Activated CD4-positive, alpha-beta T cell treated with anti-CD3 and anti-CD28 coated beads, Interleukin-2, amount 50 U/mL, for 4 hours (primary cell): ENCODE measurements at regions not wholly inside any gene's neighbourhood (a gene's known extent, or its start where the extent isn't known, plus 50 kb on each side); places are given as distances from the start of the nearest gene placed in this dataset.
"Not testable (repeated sequence)": the region's sequence is repeated elsewhere in the genome, so short reads cannot be mapped to it uniquely, and the experiment has no call there.

Source experiments
- DNase-seq, 2 experiments: peaks; one replicate each; pipeline ENCODE4 v3.0.0-alpha.2; 2020

GRCh38 chr6:27617046-27617687, 144.3 kb upstream of the ZNF184 start:
- DNase-seq, result no peak

DNA sequence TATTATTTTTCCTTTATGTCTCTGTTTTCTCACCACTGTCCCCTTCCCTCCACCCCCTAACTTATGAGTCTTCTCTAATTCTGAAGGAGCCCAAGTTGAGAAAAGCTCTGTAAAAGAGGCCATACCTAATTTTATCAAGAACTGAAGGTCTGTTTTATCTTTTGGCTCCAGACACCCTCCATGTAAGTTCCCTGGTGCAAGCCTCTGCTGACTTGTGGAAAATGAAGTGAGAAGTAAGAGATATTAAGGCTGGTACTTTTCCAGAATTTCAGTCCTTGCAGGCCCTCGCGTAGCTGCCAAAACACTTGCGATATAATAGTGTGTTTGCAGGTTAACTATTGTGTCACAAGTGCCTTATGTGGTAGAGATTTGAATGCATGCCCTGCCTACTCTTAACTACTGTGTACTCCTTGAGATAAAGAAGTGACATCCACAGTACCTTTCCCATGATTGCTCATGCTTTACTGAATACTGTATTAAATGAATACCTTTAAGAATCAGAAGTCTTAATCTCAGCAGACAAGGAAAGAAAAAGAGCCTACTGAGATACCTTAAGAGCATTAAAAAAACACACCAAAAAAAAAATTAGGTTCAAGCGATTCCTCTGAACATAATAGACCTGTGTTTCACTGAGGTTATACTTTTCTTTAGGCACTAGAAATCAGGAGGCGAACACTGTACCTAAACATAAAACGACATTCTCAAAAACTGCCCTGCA, 143.6 kb upstream of the ZNF184 start:
- DNase-seq, result no peak

DNA sequence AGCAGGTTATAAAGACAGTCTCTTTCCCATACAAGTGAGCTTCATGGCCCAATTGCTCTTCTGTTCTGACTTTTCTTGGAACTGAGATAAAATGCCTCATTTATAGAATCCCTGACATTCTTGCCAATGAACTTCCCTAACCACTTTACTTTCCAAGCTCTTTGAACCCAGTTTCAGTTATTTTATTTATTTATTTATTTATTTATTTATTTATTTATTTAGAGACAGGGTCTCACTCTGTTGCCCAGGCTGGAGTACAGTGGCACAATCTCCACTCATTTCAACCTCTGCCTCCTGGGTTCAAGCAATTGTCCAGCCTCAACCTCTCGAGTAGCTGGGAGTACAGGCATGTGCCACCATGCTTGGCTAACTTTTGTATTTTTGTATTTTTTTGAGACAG, 138.5 kb upstream of the ZNF184 start:
- no peak for DNase-seq

GRCh38 chr6:27608916-27609883, 136.3 kb upstream of the ZNF184 start:
- DNase-seq, result no peak

- no peak for DNase-seq
Measured at GRCh38 chr6:27605401-27606342, 132.8 kb upstream of the ZNF184 start.

DNA sequence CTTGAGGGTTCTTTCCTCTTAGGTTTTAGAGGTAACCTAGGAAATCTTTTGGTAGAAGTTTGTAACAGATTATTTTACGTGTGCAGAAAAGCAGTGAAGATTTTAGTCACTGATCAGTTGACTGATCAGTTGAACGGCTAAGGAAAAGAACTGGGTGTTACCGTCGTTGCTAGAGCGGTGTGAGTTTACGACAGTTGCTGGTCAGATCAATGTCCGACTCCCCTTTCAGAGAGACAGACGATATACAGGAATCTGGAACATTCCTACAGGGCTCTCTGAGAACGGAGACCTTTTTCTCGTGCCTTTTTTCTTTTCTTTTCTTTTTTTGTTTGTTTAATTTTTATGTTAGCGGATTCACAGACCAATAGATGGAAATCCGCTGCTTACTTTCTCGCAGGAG, 132.1 kb upstream of the ZNF184 start:
- no peak for DNase-seq

GRCh38 chr6:27601668-27602254, 128.9 kb upstream of the ZNF184 start:
- no peak for DNase-seq

- no peak for DNase-seq
Measured at GRCh38 chr6:27599859-27600532, 127.1 kb upstream of the ZNF184 start.

DNA sequence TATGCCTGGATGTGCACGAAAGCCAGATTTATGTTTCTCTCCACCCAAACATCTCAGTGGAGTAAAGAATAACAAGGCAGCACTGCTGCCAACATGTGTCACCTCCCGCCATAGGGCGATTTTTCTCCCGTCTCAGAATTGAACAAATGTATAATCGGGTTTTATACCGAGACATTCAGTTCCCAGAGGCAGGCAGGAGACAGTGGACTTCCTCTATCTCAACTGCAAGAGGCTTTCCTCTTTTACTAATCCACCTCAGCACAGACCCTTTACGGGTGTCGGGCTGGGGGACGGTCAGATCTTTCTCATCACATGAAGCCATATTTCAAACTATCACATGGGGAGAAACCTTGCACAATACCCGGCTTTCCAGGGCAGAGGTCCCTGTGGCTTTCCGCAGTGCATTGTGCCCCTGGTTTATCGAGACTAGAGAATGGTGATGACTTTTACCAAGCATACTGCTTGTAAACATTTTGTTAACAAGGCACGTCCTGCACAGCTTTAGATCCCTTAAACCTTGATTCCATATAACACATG, 124.2 kb upstream of the ZNF184 start:
- DNase-seq, result not testable (repeated sequence)

- no peak for DNase-seq
Measured at GRCh38 chr6:27593861-27594260, 121.0 kb upstream of the ZNF184 start.

DNA sequence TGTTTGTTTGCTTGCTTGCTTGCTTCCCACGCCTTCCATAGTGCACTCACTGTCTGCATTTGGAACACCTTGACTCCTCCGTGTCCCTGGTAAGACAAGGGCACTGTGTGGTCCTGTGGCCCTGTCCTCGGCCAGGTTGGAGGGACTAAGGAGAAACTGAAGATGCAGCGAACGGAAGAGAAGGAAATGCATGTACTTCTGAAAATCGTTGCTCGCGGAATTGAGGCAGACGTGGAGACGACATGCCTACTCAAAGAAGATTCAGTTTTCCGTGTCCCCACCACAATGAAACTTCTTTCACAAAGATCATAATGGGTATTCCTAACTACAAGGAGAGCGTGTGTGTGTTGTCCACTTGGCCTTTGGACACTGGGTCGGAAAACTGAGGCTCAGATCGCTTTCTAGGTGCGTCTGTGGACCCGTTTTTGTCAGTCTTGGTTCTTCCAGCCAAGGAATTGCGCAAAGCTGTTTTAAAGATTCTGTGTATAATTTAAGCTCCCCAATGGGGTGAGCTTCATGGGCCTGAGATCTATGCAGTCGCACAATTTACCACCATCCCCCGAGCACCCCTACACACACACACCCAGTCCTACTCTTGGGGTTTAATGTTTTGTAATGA, 120.4 kb upstream of the ZNF184 start:
- no peak for DNase-seq

DNA sequence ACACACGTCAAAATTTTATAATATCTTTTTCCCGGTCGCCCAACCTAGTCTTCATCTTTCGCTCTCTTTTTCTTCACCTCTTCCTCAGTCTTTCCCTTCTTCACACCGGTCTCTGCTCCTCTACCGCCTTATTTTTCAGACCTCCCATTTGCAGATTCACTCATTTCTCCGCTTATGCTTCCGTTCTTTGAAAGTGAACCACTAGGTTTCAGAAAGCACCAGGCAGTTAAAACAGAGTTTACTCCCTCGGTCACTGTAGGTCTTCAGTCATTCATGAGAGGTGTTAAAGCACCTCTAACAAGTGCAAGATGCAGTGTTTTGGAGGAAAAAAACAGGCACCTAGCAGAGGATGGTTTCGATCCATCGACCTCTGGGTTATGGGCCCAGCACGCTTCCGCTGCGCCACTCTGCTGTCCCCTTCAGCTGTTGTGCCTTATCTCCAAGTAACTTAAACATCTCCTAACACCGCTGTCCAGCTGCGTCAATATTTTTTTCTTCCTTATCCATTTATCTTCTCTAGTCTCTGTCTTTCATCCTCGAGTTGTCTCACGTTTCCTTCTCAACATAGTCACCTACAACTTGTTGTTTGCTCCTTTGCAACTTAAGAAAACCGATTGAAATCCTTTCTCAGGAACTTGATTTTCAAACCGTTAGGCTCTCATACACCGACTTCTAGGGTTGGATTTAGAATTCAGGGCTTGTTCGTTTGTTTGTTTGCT, 119.7 kb upstream of the ZNF184 start:
- DNase-seq, result no peak

- DNase-seq, result no peak
Measured at GRCh38 chr6:27591699-27592480, 119.0 kb upstream of the ZNF184 start.

- not testable (repeated sequence) for DNase-seq
Measured at GRCh38 chr6:27585316-27585715, 112.4 kb upstream of the ZNF184 start.

DNA sequence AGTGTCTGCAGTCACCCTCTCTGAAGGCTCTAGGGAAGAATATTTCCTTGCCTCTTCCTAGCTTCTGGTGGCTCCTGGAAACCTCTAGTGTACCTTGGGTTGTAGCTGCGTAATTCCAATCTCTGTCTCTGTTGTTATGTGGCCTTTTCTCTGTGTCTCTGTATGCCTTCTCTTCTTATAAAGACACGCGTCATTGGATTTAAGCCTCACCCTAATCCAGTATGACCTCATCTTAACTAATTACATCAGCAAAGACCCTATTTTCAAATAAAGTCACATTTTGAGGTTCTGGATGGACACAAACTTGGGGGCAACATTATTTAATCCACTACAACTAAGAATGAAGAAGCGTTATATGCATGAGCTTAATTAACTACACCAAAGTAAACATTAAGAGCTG, 111.4 kb upstream of the ZNF184 start:
- no peak for DNase-seq

DNA sequence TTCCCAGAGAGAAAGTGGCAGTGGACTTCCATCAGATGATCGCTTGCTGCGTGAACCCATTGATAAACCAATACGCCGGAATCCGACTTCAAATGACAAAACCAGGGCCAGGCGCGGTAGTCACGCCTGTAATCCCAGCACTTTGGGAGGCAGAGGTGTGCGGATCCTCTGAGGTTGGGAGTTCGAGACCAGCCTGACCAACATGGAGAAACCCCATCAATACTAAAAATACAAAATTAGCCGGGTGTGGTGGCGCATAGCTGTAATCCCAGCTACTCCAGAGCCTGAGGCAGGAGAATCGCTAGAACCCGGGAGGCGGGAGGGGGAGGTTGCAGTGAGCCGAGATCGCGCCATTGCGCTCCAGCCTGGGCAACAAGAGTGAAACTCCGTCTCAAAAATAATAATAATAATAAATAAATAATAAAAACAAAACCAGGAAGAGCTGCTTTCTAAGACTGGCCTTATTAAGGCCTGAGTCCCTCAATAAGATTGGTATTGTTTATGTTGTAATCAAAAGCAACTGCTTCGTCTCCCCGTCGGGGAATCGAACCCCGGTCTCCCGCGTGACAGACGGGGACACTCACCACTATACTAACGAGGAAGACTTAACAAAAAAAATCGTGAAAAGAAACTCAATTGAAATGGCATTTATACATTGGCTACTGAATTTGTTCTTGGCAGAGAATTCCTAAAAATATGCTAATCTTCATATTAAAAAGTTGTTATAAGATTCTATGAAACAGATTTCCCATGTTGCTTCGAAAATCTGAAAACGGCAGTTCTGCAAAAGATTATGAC, 110.2 kb upstream of the ZNF184 start:
- DNase-seq, result no peak

- DNase-seq, result no peak
Measured at GRCh38 chr6:27579973-27580372, 107.1 kb upstream of the ZNF184 start.

DNA sequence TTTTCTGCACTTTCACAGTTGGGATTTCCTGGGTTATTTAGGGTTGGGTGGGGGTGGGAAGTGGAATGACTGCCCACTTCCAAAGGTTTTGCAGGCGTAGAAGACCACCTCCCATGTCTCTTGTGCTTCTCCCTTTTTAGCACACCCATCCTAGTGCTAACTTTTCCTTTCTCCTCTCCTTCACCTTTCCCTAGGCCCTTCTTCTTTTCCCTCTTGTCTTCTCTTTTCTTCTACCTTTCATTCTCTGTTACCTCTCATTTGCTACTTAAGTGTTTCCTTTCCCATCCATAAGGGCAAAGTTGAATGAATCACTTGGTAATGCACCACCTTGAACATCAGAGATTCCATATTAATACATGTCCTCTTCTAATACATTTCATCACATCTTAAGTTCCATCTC, 105.0 kb upstream of the ZNF184 start:
- DNase-seq, result no peak
